Spleen (tissue), 11 donors: ENCODE measurements at regions not wholly inside any gene's neighbourhood (a gene's known extent, or its start where the extent isn't known, plus 50 kb on each side); places are given as distances from the start of the nearest gene placed in this dataset.

Experiments used
- DNase-seq: peaks from one replicate; pipeline ENCODE4 v3.0.0-alpha.2; 2020
- H3K27ac ChIP-seq, 8 donors: fragments of 200-600 bp; sonication (generic) in 7 of 8; 1 replicate in 4 of 8; 2 replicates in 4 of 8; pipeline versions ENCODE4 v1.5.0 to v1.8.0; 2016 to 2021; ENCODE audit warnings: inconsistent platforms in 4 of 8, mild to moderate bottlenecking in 4 of 8, moderate library complexity in 1 of 8
- H3K27me3 ChIP-seq, 7 donors: fragments of 200-600 bp; sonication (generic) in 6 of 7; replicated peaks in 1 of 7; 1 replicate in 4 of 7; 2 replicates in 3 of 7; pipeline versions ENCODE4 v1.5.0 to v1.8.0; 2016 to 2021; ENCODE audit warnings: inconsistent platforms in 3 of 7, mild to moderate bottlenecking in 1 of 7
- H3K36me3 ChIP-seq, 6 donors: fragments of 200-600 bp; sonication (generic) in 5 of 6; 1 replicate in 4 of 6; 2 replicates in 2 of 6; pipeline versions ENCODE4 v1.5.0 to v1.8.0; 2016 to 2021; ENCODE audit warnings: inconsistent platforms in 2 of 6
- H3K4me1 ChIP-seq, 6 donors: fragments of 200-600 bp; sonication (generic) in 5 of 6; 1 replicate in 3 of 6; 2 replicates in 3 of 6; pipeline versions ENCODE4 v1.5.0 to v1.8.0; 2016 to 2021; ENCODE audit warnings: inconsistent platforms in 3 of 6
- H3K4me3 ChIP-seq, 8 donors: fragments of 200-600 bp; sonication (generic) in 7 of 8; 1 replicate in 4 of 8; 2 replicates in 4 of 8; pipeline versions ENCODE4 v1.5.0 to v1.8.0; 2016 to 2021; ENCODE audit warnings: inconsistent platforms in 4 of 8, mild to moderate bottlenecking in 4 of 8, moderate library complexity in 2 of 8
- H3K9me3 ChIP-seq, 8 donors: fragments of 200-600 bp; sonication (generic) in 7 of 8; 1 replicate in 4 of 8; 2 replicates in 4 of 8; pipeline versions ENCODE4 v1.5.0 to v1.8.0; 2016 to 2021; ENCODE audit warnings: inconsistent platforms in 4 of 8
- POLR2A ChIP-seq, 3 donors: fragments of 450-650 bp; IDR thresholded peaks; one replicate each; pipeline ENCODE4 v1.5.1; 2017; ENCODE audit warnings: antibody characterized with exemption in 3 of 3, mild to moderate bottlenecking in 1 of 3
- POLR2AphosphoS5 ChIP-seq, 3 donors: sonication (generic); formaldehyde crosslinking; IDR thresholded peaks; one replicate each; pipeline ENCODE4 v1.5.1; 2017; ENCODE audit warnings: antibody characterized with exemption in 3 of 3
- WGBS, 5 donors: extraction: QIAGEN DNeasy Blood & Tissue Kit in 3 of 5; methylation state at CpG; one replicate each; pipeline versions ENCODE4 v1.1.5 to v1.1.7; 2013 to 2018; 5-methylcytosine and 5-hydroxymethylcytosine counted together
- intact Hi-C: fragments of 100-400 bp; cut with DNase I; formaldehyde crosslinking; loops from one replicate; pipeline ENCODE4 v1.15.0; 2023; ENCODE audit warnings: low total_unique reads
- TF ChIP-seq, protein P1 (sequence below), 11 experiments: fragments of 200-600 bp in 7 of 11; fragments of 450-650 bp in 4 of 11; sonication (generic) in 4 of 11; IDR thresholded peaks in 8 of 11; conservative IDR thresholded peaks in 3 of 11; 1 replicate in 7 of 11; 2 replicates in 4 of 11; pipeline versions ENCODE4 v1.4.0 to v1.8.0; 2016 to 2021; ENCODE audit warnings: antibody characterized with exemption in 11 of 11, inconsistent platforms in 4 of 11, mild to moderate bottlenecking in 1 of 11
- donor health status: healthy with polysubstance abuse.
- donor health status: DM: no; HTN: no; CAD: no; lungs with moderate emphysema.
- donor health status: DM: no; HTN: no; CAD: no.
- donor health status: Bipolar disorder and iron deficiency.
- donor health status: healthy.
- donor health status: DM: no; HTN: no; CAD: no.
- donor health status: DM: yes; HTN: yes; CAD: no.

DNA sequence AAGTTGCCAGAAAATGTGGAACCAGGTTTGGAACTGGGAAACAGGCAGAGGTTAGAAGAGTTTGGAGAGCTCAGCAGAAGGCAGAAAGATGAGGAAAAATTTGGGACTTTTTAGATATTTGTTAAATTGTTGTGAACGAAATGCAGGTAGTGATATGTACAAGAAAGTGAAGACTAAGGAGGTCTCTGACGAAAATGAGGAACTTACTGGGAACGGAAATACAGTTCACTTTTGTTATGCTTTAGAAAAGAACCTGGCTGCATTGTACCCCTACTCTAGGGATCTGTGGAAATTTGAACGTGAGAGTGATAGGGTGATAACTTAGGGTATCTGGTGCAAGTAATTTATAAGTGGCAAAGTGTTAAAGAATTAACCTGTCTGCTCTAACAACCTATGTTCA lies 632.4 kb downstream of the SLITRK5 start:
- TF ChIP-seq POLR2AphosphoS5 (IDR thresholded peaks at IDR 0.05) (no peak), POLR2A (IDR thresholded peaks at IDR 0.05) (no peak)
- TF ChIP-seq, protein P1, sequence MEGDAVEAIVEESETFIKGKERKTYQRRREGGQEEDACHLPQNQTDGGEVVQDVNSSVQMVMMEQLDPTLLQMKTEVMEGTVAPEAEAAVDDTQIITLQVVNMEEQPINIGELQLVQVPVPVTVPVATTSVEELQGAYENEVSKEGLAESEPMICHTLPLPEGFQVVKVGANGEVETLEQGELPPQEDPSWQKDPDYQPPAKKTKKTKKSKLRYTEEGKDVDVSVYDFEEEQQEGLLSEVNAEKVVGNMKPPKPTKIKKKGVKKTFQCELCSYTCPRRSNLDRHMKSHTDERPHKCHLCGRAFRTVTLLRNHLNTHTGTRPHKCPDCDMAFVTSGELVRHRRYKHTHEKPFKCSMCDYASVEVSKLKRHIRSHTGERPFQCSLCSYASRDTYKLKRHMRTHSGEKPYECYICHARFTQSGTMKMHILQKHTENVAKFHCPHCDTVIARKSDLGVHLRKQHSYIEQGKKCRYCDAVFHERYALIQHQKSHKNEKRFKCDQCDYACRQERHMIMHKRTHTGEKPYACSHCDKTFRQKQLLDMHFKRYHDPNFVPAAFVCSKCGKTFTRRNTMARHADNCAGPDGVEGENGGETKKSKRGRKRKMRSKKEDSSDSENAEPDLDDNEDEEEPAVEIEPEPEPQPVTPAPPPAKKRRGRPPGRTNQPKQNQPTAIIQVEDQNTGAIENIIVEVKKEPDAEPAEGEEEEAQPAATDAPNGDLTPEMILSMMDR (IDR thresholded peaks at IDR 0.05 in 8 of 11, conservative IDR thresholded peaks at IDR 0.05 in 3 of 11): no peak
- intact Hi-C loops: no loop called here
- H3K9me3 ChIP-seq: peaks cover 0 to 23% (median 7%) of the 10 kb centered on the region in 8 donors
- no peak for DNase-seq
- H3K27ac ChIP-seq: no peak overlapping the region
- no peaks in the 10 kb centered on the region for H3K36me3 ChIP-seq
- 22 to 47% (median 30%) methylated on average over 4 of the region's 4 CpGs for WGBS, 5 donors
- H3K4me3 ChIP-seq: no peak overlapping the region
- no peaks in the 10 kb centered on the region for H3K27me3 ChIP-seq
- no peaks in the 10 kb centered on the region for H3K4me1 ChIP-seq

DNA sequence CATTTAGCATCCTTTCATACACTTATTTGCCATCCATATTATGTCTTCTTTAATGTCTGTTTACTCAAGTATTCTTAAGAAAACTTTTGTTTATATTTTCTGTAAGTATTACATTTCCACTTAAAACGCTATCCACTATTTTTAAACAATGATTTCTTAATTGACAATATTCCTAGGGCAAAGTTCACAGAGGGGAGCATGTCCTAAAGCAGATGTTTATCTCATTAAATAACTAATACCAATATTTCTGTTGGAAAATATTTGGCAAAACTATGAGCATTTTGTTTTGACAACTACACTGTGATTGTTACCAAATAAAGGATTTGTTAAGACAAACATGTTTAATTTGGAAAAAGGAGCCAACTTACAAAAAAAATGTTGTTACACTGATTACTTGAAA lies 643.3 kb downstream of the SLITRK5 start:
- intact Hi-C loops: no loop called here

DNA sequence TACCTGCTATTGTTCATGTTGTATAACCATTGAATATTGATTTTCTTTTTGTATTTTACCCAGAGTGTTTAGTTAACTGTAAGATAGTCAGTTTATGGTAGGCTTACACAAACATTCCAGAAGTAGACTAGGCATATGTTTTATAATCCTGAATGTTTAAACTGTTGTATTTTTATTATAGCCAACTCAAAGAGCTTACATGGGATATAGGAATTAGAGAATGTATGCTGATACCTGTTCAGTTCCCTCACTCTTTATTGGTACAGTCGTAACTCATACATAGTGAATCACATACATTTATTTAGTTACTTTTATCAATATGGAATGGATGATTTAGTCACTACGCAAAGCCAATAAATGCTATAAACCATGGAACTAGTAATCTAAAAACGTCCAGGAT lies 657.9 kb downstream of the SLITRK5 start:
- intact Hi-C loops: no loop called here
- peaks cover 0 to 18% (median 10%) of the 10 kb centered on the region in 8 donors for H3K9me3 ChIP-seq
- H3K4me1 ChIP-seq: no peaks in the 10 kb centered on the region
- 74 to 80% (median 77%) methylated on average over 3 of the region's 3 CpGs for whole genome bisulfite sequencing, 5 donors
- H3K27me3 ChIP-seq: no peaks in the 10 kb centered on the region
- no peak overlapping the region for H3K4me3 ChIP-seq
- no peak for DNase-seq
- H3K36me3 ChIP-seq: no peaks in the 10 kb centered on the region
- TF ChIP-seq POLR2A (IDR thresholded peaks at IDR 0.05): no peak
- TF ChIP-seq, protein P1 (IDR thresholded peaks at IDR 0.05 in 8 of 11, conservative IDR thresholded peaks at IDR 0.05 in 3 of 11): no peak
- no peak for TF ChIP-seq POLR2AphosphoS5 (IDR thresholded peaks at IDR 0.05)
- no peak overlapping the region for H3K27ac ChIP-seq

More for the DNA sequence above, 643.3 kb downstream of the SLITRK5 start:
- Histone ChIP-seq H3K36me3 (no peaks in the 10 kb centered on the region), H3K27ac (no peak overlapping the region), H3K9me3 (peaks cover 0 to 17% (median 2%) of the 10 kb centered on the region in 8 donors), H3K4me1 (no peaks in the 10 kb centered on the region), H3K4me3 (no peak overlapping the region), H3K27me3 (no peaks in the 10 kb centered on the region)
- no peak for TF ChIP-seq POLR2AphosphoS5 (IDR thresholded peaks at IDR 0.05)
- 48 to 65% (median 54%) methylated on average over 1 of the region's 1 CpG for WGBS, 5 donors
- no peak for DNase-seq

DNA sequence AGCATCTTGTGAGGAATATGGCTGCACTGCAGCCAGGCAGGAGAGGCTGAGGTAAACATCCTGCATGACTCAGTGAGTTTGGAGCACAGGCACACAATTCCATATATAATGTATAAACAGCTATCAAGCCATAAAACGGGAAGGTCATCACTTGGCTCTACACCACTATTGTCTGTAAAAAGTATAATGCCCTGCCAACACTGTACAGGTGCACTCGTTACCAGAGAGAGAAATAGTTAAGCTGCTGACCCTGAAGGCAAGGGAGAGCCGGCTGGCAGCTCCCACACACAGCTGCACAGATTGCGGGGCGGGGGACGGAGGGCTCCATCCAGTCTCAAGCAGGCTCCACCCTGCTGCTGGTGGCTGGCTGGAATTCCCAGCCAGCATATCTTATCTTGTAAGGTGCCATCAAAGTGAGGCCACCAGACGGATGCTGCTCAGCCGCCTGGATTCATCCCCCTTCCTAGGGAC lies 668.1 kb downstream of the SLITRK5 start:
- Histone ChIP-seq H3K27ac (no peak overlapping the region), H3K9me3 (peaks cover 0 to 20% (median 12%) of the 10 kb centered on the region in 8 donors), H3K36me3 (no peaks in the 10 kb centered on the region), H3K4me1 (no peaks in the 10 kb centered on the region), H3K4me3 (no peak overlapping the region), H3K27me3 (no peaks in the 10 kb centered on the region)
- TF ChIP-seq POLR2A (IDR thresholded peaks at IDR 0.05) (no peak), POLR2AphosphoS5 (IDR thresholded peaks at IDR 0.05) (no peak)
- TF ChIP-seq, protein P1 (IDR thresholded peaks at IDR 0.05 in 8 of 11, conservative IDR thresholded peaks at IDR 0.05 in 3 of 11): no peak
- DNase-seq: no peak
- intact Hi-C loops: no loop called here
- 61 to 90% (median 87%) methylated on average over 7 to 8 of the region's 8 CpGs for WGBS, 5 donors
